ENCODE measurements at regions not wholly inside any gene's neighbourhood (a gene's known extent, or its start where the extent isn't known, plus 50 kb on each side); places are given as distances from the start of the nearest gene placed in this dataset.

DNA sequence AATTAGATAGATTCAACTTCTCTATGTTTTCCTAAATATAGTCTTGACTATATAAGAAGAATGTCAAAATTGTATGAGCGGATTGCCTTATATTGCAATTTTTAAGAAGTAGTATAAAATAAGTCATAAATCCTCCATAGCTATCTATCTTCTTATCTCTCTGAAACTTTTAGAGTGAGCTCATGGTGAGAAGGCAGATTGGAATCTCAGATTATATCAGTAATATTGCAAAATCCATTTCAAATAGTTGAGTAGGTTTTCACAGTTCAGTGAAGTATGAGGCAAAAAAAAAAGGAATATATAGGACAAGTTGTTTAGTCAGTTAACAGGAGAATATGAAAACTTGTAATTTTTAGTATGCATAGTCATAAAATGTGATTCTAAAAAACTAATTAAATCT is 156.4 kb downstream of the FAM174A start:
- in situ Hi-C loops (cut with MboI): no loop called here
- Histone ChIP-seq H3K79me2 (ENCODE audit: control insufficient read depth, insufficient read depth, low read length) (no peaks in the 10 kb centered on the region), H3K4me3 (no peak overlapping the region), H2AFZ (ENCODE audit: control insufficient read depth, low read depth, low read length) (no peak overlapping the region), H3K27me3 (replicated peaks in 1 of 2; ENCODE audit: control insufficient read depth in 2 of 2, insufficient read depth in 2 of 2, low read length in 1 of 2) (no peaks in the 10 kb centered on the region), H3K4me2 (ENCODE audit: control insufficient read depth, insufficient read depth) (no peak overlapping the region), H3K4me1 (ENCODE audit: control insufficient read depth, insufficient read depth, low read length) (no peaks in the 10 kb centered on the region), H3K9ac (ENCODE audit: control insufficient read depth, insufficient read depth, low read length) (no peak overlapping the region), H3K9me3 (replicated peaks; ENCODE audit: control insufficient read depth, insufficient read depth, low read length) (no peaks in the 10 kb centered on the region), H4K20me1 (ENCODE audit: control insufficient read depth, insufficient read depth) (no peaks in the 10 kb centered on the region), H3K27ac (ENCODE audit: control insufficient read depth, insufficient read depth) (no peak overlapping the region), H3K36me3 (ENCODE audit: control insufficient read depth in 2 of 2, insufficient read depth in 2 of 2, low read length in 1 of 2) (no peaks in the 10 kb centered on the region)
- FAIRE-seq: no peak
- ATAC-seq: no peak
- TF ChIP-seq CHD1 (IDR thresholded peaks at IDR 0.05; ENCODE audit: low read depth, low read length): no peak
- TF ChIP-seq LARP7 (IDR thresholded peaks at IDR 0.05): no peak
- no peak for TF ChIP-seq DPF2 (IDR thresholded peaks at IDR 0.05)
- TF ChIP-seq SREBF1 (IDR thresholded peaks at IDR 0.05; ENCODE audit: low read length): no peak
- no peak for TF ChIP-seq PAX5 (IDR thresholded peaks at IDR 0.05; ENCODE audit: borderline replicate concordance, low read depth, low read length)
- TF ChIP-seq MTA2 (IDR thresholded peaks at IDR 0.05; ENCODE audit: low read depth): no peak
- TF ChIP-seq, protein P1, sequence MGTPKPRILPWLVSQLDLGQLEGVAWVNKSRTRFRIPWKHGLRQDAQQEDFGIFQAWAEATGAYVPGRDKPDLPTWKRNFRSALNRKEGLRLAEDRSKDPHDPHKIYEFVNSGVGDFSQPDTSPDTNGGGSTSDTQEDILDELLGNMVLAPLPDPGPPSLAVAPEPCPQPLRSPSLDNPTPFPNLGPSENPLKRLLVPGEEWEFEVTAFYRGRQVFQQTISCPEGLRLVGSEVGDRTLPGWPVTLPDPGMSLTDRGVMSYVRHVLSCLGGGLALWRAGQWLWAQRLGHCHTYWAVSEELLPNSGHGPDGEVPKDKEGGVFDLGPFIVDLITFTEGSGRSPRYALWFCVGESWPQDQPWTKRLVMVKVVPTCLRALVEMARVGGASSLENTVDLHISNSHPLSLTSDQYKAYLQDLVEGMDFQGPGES (IDR thresholded peaks at IDR 0.05): no peak
- no peak for TF ChIP-seq ZNF274 (IDR thresholded peaks at IDR 0.05; ENCODE audit: insufficient read depth, insufficient read length)
- TF ChIP-seq NRF1 (conservative IDR thresholded peaks at IDR 0.05; ENCODE audit: low read depth, low read length): no peak
- TF ChIP-seq MXI1 (IDR thresholded peaks at IDR 0.05; ENCODE audit: low read depth, low read length): no peak
- TF ChIP-seq, protein P2, sequence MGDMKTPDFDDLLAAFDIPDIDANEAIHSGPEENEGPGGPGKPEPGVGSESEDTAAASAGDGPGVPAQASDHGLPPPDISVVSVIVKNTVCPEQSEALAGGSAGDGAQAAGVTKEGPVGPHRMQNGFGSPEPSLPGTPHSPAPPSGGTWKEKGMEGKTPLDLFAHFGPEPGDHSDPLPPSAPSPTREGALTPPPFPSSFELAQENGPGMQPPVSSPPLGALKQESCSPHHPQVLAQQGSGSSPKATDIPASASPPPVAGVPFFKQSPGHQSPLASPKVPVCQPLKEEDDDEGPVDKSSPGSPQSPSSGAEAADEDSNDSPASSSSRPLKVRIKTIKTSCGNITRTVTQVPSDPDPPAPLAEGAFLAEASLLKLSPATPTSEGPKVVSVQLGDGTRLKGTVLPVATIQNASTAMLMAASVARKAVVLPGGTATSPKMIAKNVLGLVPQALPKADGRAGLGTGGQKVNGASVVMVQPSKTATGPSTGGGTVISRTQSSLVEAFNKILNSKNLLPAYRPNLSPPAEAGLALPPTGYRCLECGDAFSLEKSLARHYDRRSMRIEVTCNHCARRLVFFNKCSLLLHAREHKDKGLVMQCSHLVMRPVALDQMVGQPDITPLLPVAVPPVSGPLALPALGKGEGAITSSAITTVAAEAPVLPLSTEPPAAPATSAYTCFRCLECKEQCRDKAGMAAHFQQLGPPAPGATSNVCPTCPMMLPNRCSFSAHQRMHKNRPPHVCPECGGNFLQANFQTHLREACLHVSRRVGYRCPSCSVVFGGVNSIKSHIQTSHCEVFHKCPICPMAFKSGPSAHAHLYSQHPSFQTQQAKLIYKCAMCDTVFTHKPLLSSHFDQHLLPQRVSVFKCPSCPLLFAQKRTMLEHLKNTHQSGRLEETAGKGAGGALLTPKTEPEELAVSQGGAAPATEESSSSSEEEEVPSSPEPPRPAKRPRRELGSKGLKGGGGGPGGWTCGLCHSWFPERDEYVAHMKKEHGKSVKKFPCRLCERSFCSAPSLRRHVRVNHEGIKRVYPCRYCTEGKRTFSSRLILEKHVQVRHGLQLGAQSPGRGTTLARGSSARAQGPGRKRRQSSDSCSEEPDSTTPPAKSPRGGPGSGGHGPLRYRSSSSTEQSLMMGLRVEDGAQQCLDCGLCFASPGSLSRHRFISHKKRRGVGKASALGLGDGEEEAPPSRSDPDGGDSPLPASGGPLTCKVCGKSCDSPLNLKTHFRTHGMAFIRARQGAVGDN (IDR thresholded peaks at IDR 0.05): no peak
- TF ChIP-seq, protein P3, sequence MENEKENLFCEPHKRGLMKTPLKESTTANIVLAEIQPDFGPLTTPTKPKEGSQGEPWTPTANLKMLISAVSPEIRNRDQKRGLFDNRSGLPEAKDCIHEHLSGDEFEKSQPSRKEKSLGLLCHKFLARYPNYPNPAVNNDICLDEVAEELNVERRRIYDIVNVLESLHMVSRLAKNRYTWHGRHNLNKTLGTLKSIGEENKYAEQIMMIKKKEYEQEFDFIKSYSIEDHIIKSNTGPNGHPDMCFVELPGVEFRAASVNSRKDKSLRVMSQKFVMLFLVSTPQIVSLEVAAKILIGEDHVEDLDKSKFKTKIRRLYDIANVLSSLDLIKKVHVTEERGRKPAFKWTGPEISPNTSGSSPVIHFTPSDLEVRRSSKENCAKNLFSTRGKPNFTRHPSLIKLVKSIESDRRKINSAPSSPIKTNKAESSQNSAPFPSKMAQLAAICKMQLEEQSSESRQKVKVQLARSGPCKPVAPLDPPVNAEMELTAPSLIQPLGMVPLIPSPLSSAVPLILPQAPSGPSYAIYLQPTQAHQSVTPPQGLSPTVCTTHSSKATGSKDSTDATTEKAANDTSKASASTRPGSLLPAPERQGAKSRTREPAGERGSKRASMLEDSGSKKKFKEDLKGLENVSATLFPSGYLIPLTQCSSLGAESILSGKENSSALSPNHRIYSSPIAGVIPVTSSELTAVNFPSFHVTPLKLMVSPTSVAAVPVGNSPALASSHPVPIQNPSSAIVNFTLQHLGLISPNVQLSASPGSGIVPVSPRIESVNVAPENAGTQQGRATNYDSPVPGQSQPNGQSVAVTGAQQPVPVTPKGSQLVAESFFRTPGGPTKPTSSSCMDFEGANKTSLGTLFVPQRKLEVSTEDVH (IDR thresholded peaks at IDR 0.05; ENCODE audit: low read depth, partially characterized antibody): no peak
- TF ChIP-seq POLR2AphosphoS2 (IDR thresholded peaks at IDR 0.05; ENCODE audit: low read depth, low read length): no peak
- ChIA-PET CTCF (interaction anchor here (1.4 kb wide), 1 partner anchor 54 kb away, joined by 3 read pairs; no protein-coding TSS in a partner anchor), POLR2A (no interaction called here), SMC1A (ENCODE audit: uncharacterized antibody, unreplicated experiment) (interaction anchor here (1.1 kb wide), 1 partner anchor 29 kb away, joined by 3 read pairs; no protein-coding TSS in a partner anchor), RAD21 (ENCODE audit: unreplicated experiment) (no interaction called here)
- BruUV-seq (replicated peaks): no TSS peak
- intact Hi-C loops (cut with micrococcal nuclease; ENCODE audit: unreplicated experiment): no loop called here
- DNase-seq (ENCODE audit: low read depth, low spot score): no peak
- WGBS (ENCODE audit: insufficient coverage, insufficient replicate concordance, low lambda C conversion rate, missing lambda C conversion rate): 32% methylated on average over 1 of the region's 1 CpG
